HCT116 (cell line): ENCODE measurements at regions not wholly inside any gene's neighbourhood (a gene's known extent, or its start where the extent isn't known, plus 50 kb on each side); places are given as distances from the start of the nearest gene placed in this dataset.

Source experiments
- ATAC-seq: fragments of 200-7000 bp; cut with Tn5 transposase; 2 replicates; pipeline ENCODE4 v1.9.1; 2020; ENCODE audit warnings: mild to moderate bottlenecking, moderate library complexity
- BruUV-seq: library from RNA; stranded (reverse); fragments of 400-500 nt; replicated peaks from 2 replicates; lab custom pipeline; 2021; lab: Mats Ljungman, UMichigan
- CTCF ChIA-PET: fragments of 300-600 bp; sonication (Branson Sonifier 250); formaldehyde crosslinking; loops from one replicate; lab custom pipeline; 2021; ENCODE audit warnings: antibody characterized with exemption; lab: Charles Lee
- POLR2A ChIA-PET: fragments of 300-600, 350-600 bp; sonication (Branson Sonifier 250); formaldehyde crosslinking; loops from one replicate; lab custom pipeline; 2021; ENCODE audit warnings: antibody characterized with exemption; lab: Charles Lee
- RAD21 ChIA-PET, 2 experiments: fragments of 300-600 bp; sonication (Branson Sonifier 250); formaldehyde crosslinking; loops; one replicate each; lab custom pipeline; 2023; ENCODE audit warnings: low total read pairs in 2 of 2; ENCODE audit not compliant: uncharacterized antibody in 2 of 2, unreplicated experiment in 2 of 2, low non-redundant PET in 1 of 2; lab: Charles Lee
- DNase-seq: peaks from one replicate; pipeline ENCODE4 v3.0.0-alpha.2; 2010; ENCODE audit warnings: low read depth, low spot score
- H2AFZ ChIP-seq: fragments of 200-600 bp; shearing (Covaris generic), sonication (generic); 2 replicates; pipeline ENCODE4 v1.6.1; 2017; ENCODE audit warnings: low read depth, mixed run types, mixed read lengths, antibody characterized with exemption, low read length; ENCODE audit not compliant: poor library complexity, severe bottlenecking
- H3K27ac ChIP-seq: 2 replicates; pipeline ENCODE4 v1.5.1; 2012; ENCODE audit warnings: low read depth, low read length
- H3K27me3 ChIP-seq: fragments of 200-600 bp; sonication (generic); 2 replicates; pipeline ENCODE4 v1.6.1; 2016; ENCODE audit warnings: mixed run types, low read length, mixed read lengths; ENCODE audit not compliant: insufficient read depth
- H3K36me3 ChIP-seq, 2 experiments: fragments of 200-500 bp in 1 of 2; fragments of 200-600 bp in 1 of 2; sonication (Bioruptor generic) in 1 of 2; sonication (generic) in 1 of 2; 2 replicates each; pipeline versions ENCODE4 v1.5.1 to v1.6.1; 2014 to 2016; ENCODE audit warnings: low read length in 2 of 2, inconsistent platforms in 1 of 2, mixed read lengths in 1 of 2, mixed run types in 1 of 2; ENCODE audit not compliant: insufficient read depth in 2 of 2, control insufficient read depth in 1 of 2
- H3K4me1 ChIP-seq, 2 experiments: fragments of 200-600 bp in 1 of 2; sonication (generic) in 1 of 2; 2 replicates each; pipeline versions ENCODE4 v1.5.1 to v1.6.1; 2012 to 2017; ENCODE audit warnings: low read length in 2 of 2, inconsistent platforms in 1 of 2, mild to moderate bottlenecking in 1 of 2, mixed read lengths in 1 of 2, mixed run types in 1 of 2, moderate library complexity in 1 of 2; ENCODE audit not compliant: insufficient read depth in 2 of 2, control insufficient read depth in 1 of 2
- H3K4me2 ChIP-seq: fragments of 200-600 bp; sonication (generic); 2 replicates; pipeline ENCODE4 v1.6.1; 2017; ENCODE audit warnings: mixed run types, low read length, mixed read lengths
- H3K4me3 ChIP-seq, 2 experiments: fragments of 200-600 bp in 1 of 2; sonication (generic) in 1 of 2; replicated peaks in 1 of 2; 2 replicates each; pipeline ENCODE4 v1.5.1; 2011 to 2016; ENCODE audit warnings: low read length in 2 of 2, control low read depth in 1 of 2, low read depth in 1 of 2, mild to moderate bottlenecking in 1 of 2, mixed read lengths in 1 of 2, mixed run types in 1 of 2
- H3K79me2 ChIP-seq: fragments of 200-600 bp; sonication (generic); 2 replicates; pipeline ENCODE4 v1.6.1; 2017; ENCODE audit warnings: mild to moderate bottlenecking, mixed run types, low read length, moderate library complexity, mixed read lengths; ENCODE audit not compliant: insufficient read depth
- H3K9ac ChIP-seq: fragments of 200-600 bp; sonication (generic); 2 replicates; pipeline ENCODE4 v1.6.1; 2016; ENCODE audit warnings: low read length, mixed read lengths
- H3K9me2 ChIP-seq: fragments of 200-600 bp; sonication (generic), shearing (Covaris generic); 2 replicates; pipeline ENCODE4 v1.6.1; 2017; ENCODE audit warnings: mixed run types, mild to moderate bottlenecking, moderate library complexity; ENCODE audit not compliant: insufficient read depth
- H3K9me3 ChIP-seq, 2 experiments: fragments of 200-500 bp in 1 of 2; fragments of 200-600 bp in 1 of 2; sonication (Bioruptor generic) in 1 of 2; sonication (generic) in 1 of 2; 2 replicates each; pipeline ENCODE4 v1.6.1; 2014 to 2017; ENCODE audit warnings: low read length in 2 of 2, mixed read lengths in 2 of 2, inconsistent platforms in 1 of 2, low read depth in 1 of 2, mild to moderate bottlenecking in 1 of 2, mixed run types in 1 of 2, moderate library complexity in 1 of 2; ENCODE audit not compliant: control insufficient read depth in 1 of 2, insufficient read depth in 1 of 2
- H4K20me1 ChIP-seq: fragments of 200-600 bp; sonication (generic), shearing (Covaris generic); 2 replicates; pipeline ENCODE4 v1.6.1; 2017; ENCODE audit warnings: mixed run types, mild to moderate bottlenecking, moderate library complexity; ENCODE audit not compliant: insufficient read depth
- CBX3 ChIP-seq: IDR thresholded peaks from 2 replicates; pipeline ENCODE4 v1.6.1; 2012; ENCODE audit warnings: low read depth
- EGR1 ChIP-seq: IDR thresholded peaks from 2 replicates; pipeline ENCODE4 v1.6.1; 2012; ENCODE audit warnings: low read depth
- EZH2 ChIP-seq: fragments of 200-600 bp; sonication (generic); IDR thresholded peaks from 2 replicates; pipeline ENCODE4 v1.6.1; 2017; ENCODE audit warnings: antibody characterized with exemption, mixed run types
- EZH2phosphoT487 ChIP-seq: fragments of 200-600 bp; IDR thresholded peaks from 2 replicates; pipeline ENCODE4 v1.6.1; 2018; ENCODE audit warnings: antibody characterized with exemption, borderline replicate concordance
- MAX ChIP-seq: IDR thresholded peaks from 2 replicates; pipeline ENCODE4 v1.6.1; 2012
- POLR2A ChIP-seq: IDR thresholded peaks from 2 replicates; pipeline ENCODE4 v1.7.0; 2011; ENCODE audit warnings: borderline replicate concordance; ENCODE audit not compliant: insufficient read depth, insufficient read length; ENCODE audit errors: extremely low read depth
- intact Hi-C: fragments of 100-400 bp; cut with micrococcal nuclease; formaldehyde crosslinking; loops from 2 replicates; pipeline ENCODE4 v1.10.0; 2022

- H4K20me1 ChIP-seq = no peaks in the 10 kb centered on the region
- RAD21 ChIA-PET = no interaction called here
- no peaks in the 10 kb centered on the region for H3K4me1 ChIP-seq
- H3K36me3 ChIP-seq = no peaks in the 10 kb centered on the region
- H3K79me2 ChIP-seq = no peaks in the 10 kb centered on the region
- POLR2A ChIA-PET = no interaction called here
- no peaks in the 10 kb centered on the region for H3K27me3 ChIP-seq
- no peak overlapping the region for H3K4me2 ChIP-seq
- H3K9ac ChIP-seq = no peak overlapping the region
- no peak overlapping the region for H3K4me3 ChIP-seq
- CTCF ChIA-PET = no interaction called here
- no peak for DNase-seq
- H3K9me3 ChIP-seq = no peaks in the 10 kb centered on the region
- TF ChIP-seq MAX = no peak
- TF ChIP-seq EZH2phosphoT487 = no peak
- TF ChIP-seq CBX3 = no peak
- no peak for TF ChIP-seq POLR2A
- H2AFZ ChIP-seq = no peak overlapping the region
- no peak for ATAC-seq
- H3K9me2 ChIP-seq = no peaks in the 10 kb centered on the region
- no peak overlapping the region for H3K27ac ChIP-seq
- intact Hi-C loops = no loop called here
- no TSS peak for BruUV-seq
Observed at GRCh38 chr4:138450546-138451275, 208.6 kb upstream of the SLC7A11 start.

- DNase-seq (no peak), ATAC-seq (no peak)
- Histone ChIP-seq H3K79me2 (no peaks in the 10 kb centered on the region), H4K20me1 (no peaks in the 10 kb centered on the region), H2AFZ (no peak overlapping the region), H3K27ac (no peak overlapping the region), H3K4me2 (no peak overlapping the region), H3K36me3 (no peaks in the 10 kb centered on the region), H3K9me3 (no peaks in the 10 kb centered on the region), H3K9ac (no peak overlapping the region), H3K4me1 (no peaks in the 10 kb centered on the region), H3K9me2 (no peaks in the 10 kb centered on the region), H3K4me3 (no peak overlapping the region), H3K27me3 (no peaks in the 10 kb centered on the region)
- ChIA-PET RAD21 (no interaction called here), POLR2A (no interaction called here), CTCF (no interaction called here)
- intact Hi-C loops = no loop called here
- no TSS peak for BruUV-seq
- TF ChIP-seq EZH2 = no peak
- TF ChIP-seq EGR1 = no peak
Observed at GRCh38 chr4:138449938-138450337, 207.8 kb upstream of the SLC7A11 start.
